ENCODE measurements at regions not wholly inside any gene's neighbourhood (a gene's known extent, or its start where the extent isn't known, plus 50 kb on each side); places are given as distances from the start of the nearest gene placed in this dataset.
A peak's percentile ranks its signal among the peaks of the same experiment; 100 is the strongest.
"Not testable (repeated sequence)": the region's sequence is repeated elsewhere in the genome, so short reads cannot be mapped to it uniquely, and the experiment has no call there.

DNA sequence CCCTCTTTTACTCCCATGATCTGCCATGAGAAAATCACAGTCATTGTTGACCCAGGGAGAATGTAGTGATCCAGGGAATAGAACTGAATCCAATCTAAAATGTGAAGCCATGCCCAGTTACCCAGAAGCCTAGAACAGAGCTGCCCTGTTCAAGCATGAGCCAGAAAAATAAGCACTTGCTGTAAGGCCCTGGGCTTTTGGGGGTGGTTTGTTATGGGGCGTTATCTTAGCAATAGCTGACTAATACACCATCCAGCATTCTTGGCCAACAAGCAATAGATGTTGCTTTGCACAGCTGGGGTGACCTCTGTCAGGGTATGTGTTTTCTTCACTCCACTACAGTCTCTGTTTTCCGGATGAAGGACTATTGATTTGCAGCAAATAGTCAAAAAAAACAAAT lies 120.4 kb downstream of the ZFP64 start:
- H3K27ac Mint-ChIP-seq = no peak overlapping the region
- no peaks in the 10 kb centered on the region for H3K36me3 Mint-ChIP-seq
- H3K9me3 Mint-ChIP-seq = no peaks in the 10 kb centered on the region

DNA sequence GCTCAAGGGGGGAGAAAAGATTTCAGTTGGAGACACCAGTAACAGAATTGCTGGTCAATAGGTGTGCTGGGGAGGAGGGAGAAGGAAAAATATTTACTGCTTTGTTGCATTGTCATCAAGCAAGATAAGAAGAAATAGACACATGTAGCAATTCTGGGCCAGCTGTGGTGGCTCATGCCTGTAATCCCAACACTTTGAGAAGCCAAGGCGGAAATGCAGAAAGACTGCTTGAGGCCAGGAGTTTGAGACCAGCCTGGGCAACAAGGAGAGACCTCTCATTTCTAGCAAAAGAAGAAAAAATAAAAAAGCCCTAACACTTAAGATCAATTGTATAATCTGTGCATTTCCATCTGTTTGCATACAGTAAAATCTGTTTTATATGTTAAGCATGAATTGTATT lies 126.6 kb downstream of the ZFP64 start:
- H3K4me1 Mint-ChIP-seq (ENCODE audit: low read depth in 2 of 2) = peaks cover 0 to 10% of the 10 kb centered on the region in 2 donors
- H3K27me3 Mint-ChIP-seq = no peaks in the 10 kb centered on the region
- peak overlapping the region in 1 of 2 donors; percentile 75 for H3K27ac Mint-ChIP-seq
- no peaks in the 10 kb centered on the region for H3K9me3 Mint-ChIP-seq
- no peaks in the 10 kb centered on the region for H3K36me3 Mint-ChIP-seq
- DNase-seq (ENCODE audit: low spot score) (no peak), ATAC-seq (no peak)
- H3K4me3 Mint-ChIP-seq = no peak overlapping the region

More for the DNA sequence above, 120.4 kb downstream of the ZFP64 start:
- H3K4me3 Mint-ChIP-seq = no peak overlapping the region
- no peaks in the 10 kb centered on the region for H3K4me1 Mint-ChIP-seq (ENCODE audit: low read depth in 2 of 2)
- DNase-seq (ENCODE audit: low spot score) = no peak
- no peaks in the 10 kb centered on the region for H3K27me3 Mint-ChIP-seq
- no peak for ATAC-seq

DNA sequence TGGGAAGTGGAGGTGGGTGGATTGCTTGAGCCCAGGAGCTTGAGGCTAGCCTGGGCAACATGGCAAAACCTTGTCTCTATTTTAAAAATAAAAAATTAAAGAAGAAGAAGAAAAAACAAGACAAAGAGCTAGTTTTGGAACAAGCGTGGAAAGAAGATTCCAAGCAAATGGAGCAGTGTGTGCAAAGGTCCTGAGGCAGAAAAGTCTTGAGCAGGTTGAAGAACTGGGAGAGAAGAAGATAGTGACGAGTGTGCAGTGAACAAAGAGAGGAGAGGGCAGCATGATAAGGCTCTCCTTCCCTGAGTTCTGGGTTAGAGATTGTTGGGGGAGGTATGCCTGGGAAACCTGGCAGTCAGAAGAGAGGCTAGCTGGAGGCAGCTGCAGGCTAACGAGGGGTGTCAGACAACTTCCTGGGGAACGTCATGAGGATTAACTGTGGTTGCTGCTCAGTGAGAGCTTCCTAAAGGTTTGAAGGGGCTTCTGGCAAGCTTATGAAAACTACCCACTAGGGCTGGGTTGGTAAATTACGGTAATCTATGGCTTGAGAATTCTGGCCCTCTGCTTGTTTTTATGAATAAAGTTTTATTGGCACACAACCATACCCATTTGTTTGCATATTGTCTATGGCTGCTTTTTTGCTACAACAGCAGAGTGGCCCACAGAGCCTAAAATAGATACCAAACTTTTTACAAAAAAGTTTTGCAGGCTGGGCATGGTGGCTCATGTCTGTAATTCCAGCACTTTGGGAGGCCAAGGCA lies 128.9 kb downstream of the ZFP64 start:
- H3K27ac Mint-ChIP-seq = peak overlapping the region in 1 of 2 donors; percentile 41
- H3K4me3 Mint-ChIP-seq = no peak overlapping the region
- ATAC-seq (no peak), DNase-seq (ENCODE audit: low spot score) (no peak)
- H3K36me3 Mint-ChIP-seq = no peaks in the 10 kb centered on the region
- peaks cover 0 to 12% of the 10 kb centered on the region in 2 donors for H3K4me1 Mint-ChIP-seq (ENCODE audit: low read depth in 2 of 2)
- H3K9me3 Mint-ChIP-seq = no peaks in the 10 kb centered on the region
- no peaks in the 10 kb centered on the region for H3K27me3 Mint-ChIP-seq

DNA sequence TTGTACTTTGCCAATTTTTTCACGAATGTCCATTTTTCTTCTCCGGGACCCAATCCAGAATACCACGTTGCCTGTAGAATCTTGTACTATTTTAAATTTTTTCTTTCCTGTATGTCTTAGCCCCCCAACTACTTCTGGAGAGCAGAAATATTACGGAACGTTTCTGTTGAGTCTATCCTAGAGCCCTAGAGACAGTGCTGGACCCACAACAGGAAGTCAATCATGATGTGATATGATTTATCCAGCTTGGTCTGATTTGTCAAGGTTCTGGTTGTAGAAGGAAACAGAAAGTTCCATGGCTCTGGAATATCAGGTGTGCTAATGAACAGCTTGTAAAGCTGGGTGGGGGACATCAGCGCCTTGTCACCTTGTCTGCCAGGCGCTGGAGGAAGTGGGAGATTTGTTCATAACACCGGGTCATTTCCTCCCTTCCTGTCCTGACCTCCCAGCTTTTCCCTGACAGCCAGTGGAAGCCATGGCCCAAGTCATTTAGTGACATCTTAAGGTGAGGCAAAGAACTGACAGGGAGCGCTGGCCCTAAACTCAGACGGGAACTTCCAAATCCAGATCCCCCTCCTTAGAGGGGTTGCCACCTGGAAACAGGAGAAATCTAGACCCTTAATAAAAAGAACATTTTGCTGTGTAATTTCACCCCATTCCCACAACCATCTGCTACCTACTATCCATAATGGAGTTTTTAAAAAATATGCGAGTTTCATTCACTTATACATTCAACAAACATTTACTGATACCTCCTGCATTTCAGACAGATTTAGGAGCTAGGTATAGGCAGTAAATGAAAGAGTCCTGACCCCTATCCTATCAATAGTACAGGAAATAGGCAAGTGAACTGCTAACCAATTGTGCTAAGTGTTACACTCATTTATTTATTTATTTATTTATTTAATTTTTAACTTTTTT lies 130.5 kb downstream of the ZFP64 start:
- H3K27ac Mint-ChIP-seq = peak overlapping the region in 1 of 2 donors; percentile 63

DNA sequence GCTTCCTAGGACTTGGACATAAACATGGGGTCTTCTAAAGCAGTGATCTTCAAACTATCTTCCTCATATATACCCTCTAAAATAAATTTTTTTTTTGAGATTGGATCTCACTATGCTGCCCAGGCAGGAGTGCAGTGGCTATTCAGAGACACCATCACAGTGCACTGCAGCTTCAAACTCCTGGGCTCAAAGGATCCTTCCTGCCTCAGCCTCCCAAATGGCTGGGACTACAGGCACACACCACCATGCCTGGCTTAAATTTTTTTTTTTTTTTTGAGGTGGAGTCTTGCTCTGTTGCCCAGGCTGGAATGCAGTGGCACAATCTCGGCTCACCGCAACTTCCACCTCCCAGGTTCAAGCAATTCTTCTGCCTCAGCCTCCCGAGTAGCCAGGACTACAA lies 134.4 kb downstream of the ZFP64 start:
- not testable (repeated sequence) for H3K27me3 Mint-ChIP-seq; H3K27ac Mint-ChIP-seq; H3K4me3 Mint-ChIP-seq; H3K9me3 Mint-ChIP-seq; ATAC-seq; DNase-seq (ENCODE audit: low spot score)
- Mint-ChIP-seq H3K36me3 (peaks cover 16% of the 10 kb centered on the region), H3K4me1 (ENCODE audit: low read depth in 2 of 2) (peaks cover 8 to 26% of the 10 kb centered on the region in 2 donors)

More for the DNA sequence above, 130.5 kb downstream of the ZFP64 start:
- Mint-ChIP-seq H3K4me1 (ENCODE audit: low read depth in 2 of 2) (peaks cover 0 to 16% of the 10 kb centered on the region in 2 donors), H3K27me3 (no peaks in the 10 kb centered on the region), H3K4me3 (no peak overlapping the region), H3K36me3 (peaks cover 9% of the 10 kb centered on the region), H3K9me3 (peaks cover 6% of the 10 kb centered on the region)
- no peak for DNase-seq (ENCODE audit: low spot score)
- no peak for ATAC-seq

DNA sequence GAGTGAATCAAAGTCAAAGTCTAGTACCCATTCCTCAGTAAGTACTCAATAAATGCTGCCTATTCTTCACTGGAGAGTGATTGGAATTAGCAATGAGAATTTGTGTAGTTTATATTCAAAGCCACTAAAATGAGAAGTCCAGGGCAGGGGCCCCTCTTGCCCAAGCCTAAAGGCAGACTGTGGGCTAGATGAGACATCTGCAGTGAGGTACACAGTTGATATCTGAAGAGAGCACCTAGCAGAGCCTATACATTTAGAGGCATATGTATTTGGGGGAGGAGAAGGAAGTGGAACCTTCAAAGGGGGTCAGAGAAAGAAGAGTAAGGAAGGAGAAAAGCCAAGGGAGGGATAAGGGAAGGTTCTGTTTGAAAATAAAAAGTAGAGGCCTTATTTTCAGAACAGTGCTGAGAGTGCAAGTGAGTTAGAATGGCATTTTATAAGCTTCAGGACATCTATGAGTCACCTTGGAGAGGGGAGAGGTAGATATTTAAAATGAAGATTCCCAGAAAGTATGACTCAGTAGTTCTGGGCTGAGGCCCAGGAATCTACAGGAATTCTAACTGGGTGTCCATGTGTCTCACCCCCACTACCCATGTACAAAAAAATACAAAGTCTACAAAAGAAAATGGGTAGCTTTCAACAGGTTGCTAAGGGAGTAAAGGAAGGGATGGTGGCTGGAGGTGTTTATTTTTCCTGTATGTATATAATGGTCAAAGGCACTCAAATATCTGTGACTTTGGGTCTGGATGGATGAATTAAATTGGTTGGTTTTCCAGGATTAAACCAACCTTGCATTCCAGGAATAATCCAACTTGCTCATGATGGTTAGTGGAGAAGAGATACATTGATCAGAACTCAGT lies 135.1 kb downstream of the ZFP64 start:
- Mint-ChIP-seq H3K4me1 (ENCODE audit: low read depth in 2 of 2) (peaks cover 8 to 26% of the 10 kb centered on the region in 2 donors), H3K36me3 (peaks cover 16% of the 10 kb centered on the region), H3K27me3 (no peaks in the 10 kb centered on the region), H3K9me3 (peaks cover 9% of the 10 kb centered on the region), H3K4me3 (no peak overlapping the region), H3K27ac (no peak overlapping the region)
- no peak for ATAC-seq
- no peak for DNase-seq (ENCODE audit: low spot score)

DNA sequence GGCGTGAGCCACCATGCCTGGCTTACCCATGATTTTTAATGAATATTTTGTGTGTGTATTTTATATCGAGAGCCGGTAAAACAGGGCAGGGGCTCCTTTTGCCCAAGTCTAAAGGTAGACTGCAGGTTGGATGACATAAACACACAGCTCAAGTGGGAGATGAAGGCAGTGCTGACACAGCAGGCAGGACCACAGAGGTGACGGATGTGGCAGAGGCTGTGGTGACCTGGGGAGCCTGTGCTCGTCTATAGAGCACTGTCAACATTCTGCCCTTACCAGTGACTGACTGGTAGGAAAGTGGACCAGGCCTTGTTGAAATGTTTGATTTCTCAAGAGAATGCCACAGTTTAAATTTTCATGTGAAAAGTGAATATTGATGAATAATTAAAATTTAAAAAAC lies 137.5 kb downstream of the ZFP64 start:
- peak; percentile 97 to 98 for ATAC-seq
- Mint-ChIP-seq H3K36me3 (peaks cover 16% of the 10 kb centered on the region), H3K27me3 (no peaks in the 10 kb centered on the region), H3K4me3 (peak overlapping the region; percentile 30), H3K9me3 (peaks cover 9% of the 10 kb centered on the region), H3K27ac (peak overlapping the region; percentile 26 to 73), H3K4me1 (ENCODE audit: low read depth in 2 of 2) (peaks cover 10 to 28% of the 10 kb centered on the region in 2 donors)
- DNase-seq (ENCODE audit: low spot score) = peak; percentile 83

DNA sequence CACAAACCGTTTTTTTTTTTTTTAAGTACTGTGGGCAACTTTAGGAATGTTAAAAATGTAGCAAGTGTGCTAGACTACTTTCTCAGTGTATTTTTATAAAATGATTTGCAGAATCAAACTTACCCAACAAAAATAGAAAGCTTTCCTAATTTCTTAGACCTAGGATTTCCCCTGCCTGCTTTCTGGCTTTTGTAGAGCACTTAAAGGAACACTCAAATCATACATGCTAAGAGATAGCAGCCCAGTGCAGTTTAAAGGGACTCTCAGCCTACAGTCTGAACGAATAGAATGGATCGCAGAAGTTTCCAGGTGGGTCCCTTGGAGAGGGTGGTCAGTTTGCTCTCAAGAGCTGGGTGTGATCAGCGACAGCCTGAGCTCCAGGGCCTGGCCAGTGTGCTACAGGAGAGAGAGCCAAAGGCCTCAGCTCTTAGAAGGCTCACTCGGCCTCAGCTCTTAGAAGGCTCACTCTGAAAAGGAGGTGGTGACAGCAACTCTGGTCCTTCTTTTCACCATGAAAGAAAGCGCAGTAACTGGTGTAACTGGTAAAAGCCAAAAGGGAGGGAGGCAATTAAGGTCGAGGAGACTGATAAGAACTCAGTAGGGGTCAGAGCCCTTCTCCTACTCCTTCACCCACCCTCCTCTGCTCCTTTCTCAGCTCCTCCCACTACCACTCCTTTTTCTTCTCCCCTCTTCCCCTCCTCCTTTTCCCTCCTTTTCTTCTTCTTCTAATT lies 142.4 kb downstream of the ZFP64 start:
- no peak for ATAC-seq
- Mint-ChIP-seq H3K27me3 (no peaks in the 10 kb centered on the region), H3K36me3 (no peaks in the 10 kb centered on the region)

DNA sequence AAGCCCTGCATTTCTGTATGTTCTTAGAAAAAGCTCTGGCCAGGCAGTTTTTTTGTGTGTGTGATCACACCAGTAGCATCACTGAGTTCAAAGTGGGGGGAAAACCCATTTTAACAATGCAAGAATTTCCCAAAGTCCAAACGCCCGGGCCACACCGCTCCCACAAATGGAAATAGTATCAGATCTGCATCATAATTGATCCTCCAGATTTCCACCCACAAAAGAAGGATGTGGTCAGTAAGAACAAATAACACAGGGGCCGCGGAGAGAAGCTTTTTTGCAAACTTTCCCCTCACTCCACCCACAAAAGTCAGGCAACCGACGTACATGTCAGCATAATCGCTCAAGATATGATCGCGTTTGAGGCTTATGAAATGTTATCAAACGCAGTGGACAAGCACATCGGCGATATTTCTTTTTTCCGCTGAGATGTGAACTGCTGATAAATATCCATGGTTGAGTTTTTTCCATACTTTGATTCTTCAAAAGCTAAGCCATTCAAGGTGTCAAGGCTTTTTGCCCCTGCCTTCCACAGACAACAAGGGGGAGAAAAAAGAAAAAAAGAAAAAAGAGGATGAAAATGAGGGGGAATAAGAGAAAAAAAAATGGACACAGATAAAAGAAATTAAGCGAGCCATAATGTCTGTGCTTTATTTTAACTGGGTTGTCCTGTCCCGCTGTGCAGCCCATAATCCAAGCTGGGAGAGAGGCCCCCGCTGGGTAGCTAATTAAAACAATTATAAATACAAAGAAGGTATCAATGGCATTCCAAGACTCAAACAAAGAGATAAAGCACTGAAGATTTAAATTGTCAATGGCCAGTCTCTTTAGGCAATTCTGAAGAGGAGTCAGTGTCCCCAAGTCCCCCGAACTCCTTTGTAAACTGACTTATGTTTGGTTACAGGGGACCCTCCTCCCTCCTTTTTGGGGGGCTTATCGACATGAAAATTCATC lies 143.5 kb downstream of the ZFP64 start:
- peak overlapping the region; percentile 74 for H3K4me3 Mint-ChIP-seq
- H3K27me3 Mint-ChIP-seq = no peaks in the 10 kb centered on the region
- peak overlapping the region; percentile 52 to 90 for H3K27ac Mint-ChIP-seq
- H3K4me1 Mint-ChIP-seq (ENCODE audit: low read depth in 2 of 2) = peaks cover 26 to 36% of the 10 kb centered on the region in 2 donors
- H3K9me3 Mint-ChIP-seq = no peaks in the 10 kb centered on the region
- no peaks in the 10 kb centered on the region for H3K36me3 Mint-ChIP-seq
- ATAC-seq = peak; percentile 91
- peak; percentile 83 for DNase-seq (ENCODE audit: low spot score)

More for the DNA sequence above, 142.4 kb downstream of the ZFP64 start:
- DNase-seq (ENCODE audit: low spot score) = no peak
- peak overlapping the region; percentile 52 to 90 for H3K27ac Mint-ChIP-seq
- H3K9me3 Mint-ChIP-seq = no peaks in the 10 kb centered on the region
- peak overlapping the region; percentile 74 for H3K4me3 Mint-ChIP-seq
- peaks cover 33 to 43% of the 10 kb centered on the region in 2 donors for H3K4me1 Mint-ChIP-seq (ENCODE audit: low read depth in 2 of 2)

DNA sequence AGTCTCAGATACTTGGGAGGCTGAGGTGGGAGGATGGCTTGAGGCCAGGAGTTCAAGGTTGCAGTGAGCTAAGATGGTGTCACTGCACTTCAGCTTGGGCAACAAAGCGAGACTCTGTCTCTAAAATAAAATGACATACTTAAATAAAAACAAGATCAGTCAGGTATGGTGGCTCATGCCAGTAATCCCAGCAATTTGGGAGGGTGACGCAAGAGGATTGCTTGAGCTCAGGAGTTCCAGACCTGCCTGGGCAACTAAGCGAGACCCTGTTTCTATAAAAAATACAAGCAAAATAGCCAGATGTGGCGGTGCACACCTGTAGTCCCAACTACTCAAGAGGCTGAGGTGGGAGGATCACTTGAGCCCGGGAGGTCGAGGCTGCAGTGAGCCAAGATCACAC lies 149.6 kb downstream of the ZFP64 start:
- Mint-ChIP-seq H3K27ac (no peak overlapping the region), H3K4me1 (ENCODE audit: low read depth in 2 of 2) (peaks cover 6 to 19% of the 10 kb centered on the region in 2 donors), H3K27me3 (no peaks in the 10 kb centered on the region), H3K9me3 (no peaks in the 10 kb centered on the region), H3K4me3 (no peak overlapping the region), H3K36me3 (no peaks in the 10 kb centered on the region)
- ATAC-seq = no peak
- no peak for DNase-seq (ENCODE audit: low spot score)

DNA sequence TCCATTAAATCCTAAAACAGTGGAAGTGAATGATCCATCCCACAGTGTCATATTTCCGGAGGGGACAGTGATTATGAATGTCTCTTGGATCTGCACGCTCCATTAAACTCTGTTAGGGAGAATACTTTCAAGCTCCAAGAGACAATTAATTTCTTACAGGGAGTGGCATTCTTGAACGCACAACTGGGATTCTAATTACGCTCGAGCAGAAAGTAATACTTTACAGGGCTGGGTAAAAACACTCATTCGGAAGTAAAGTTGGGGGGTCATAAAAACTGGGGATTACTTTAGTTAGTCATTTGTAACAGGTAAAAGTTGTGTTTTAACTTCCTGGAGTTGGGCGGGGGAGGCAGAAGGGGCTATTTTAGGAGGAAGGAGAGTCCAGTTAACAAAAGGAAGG lies 151.8 kb downstream of the ZFP64 start:
- H3K36me3 Mint-ChIP-seq = no peaks in the 10 kb centered on the region
- peak overlapping the region in 1 of 2 donors; percentile 73 for H3K27ac Mint-ChIP-seq
- no peak overlapping the region for H3K4me3 Mint-ChIP-seq

DNA sequence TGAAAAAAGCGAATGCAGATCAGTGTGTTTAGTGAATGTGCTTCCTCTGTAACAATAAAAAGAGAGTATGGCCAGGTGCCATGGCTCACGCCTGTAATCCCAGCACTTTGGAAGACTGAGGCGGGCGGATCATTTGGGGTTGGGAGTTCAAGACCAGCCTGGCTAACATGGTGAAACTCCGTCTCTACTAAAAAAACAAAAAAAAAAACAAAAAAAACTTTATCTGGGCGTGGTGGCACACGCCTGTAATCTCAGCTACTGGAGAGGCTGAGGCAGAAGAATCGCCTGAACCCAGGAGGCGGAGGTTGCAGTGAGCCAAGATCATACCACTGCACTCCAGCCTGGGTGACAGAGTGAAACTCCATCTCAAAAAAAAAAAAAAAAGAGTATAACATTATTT lies 152.9 kb downstream of the ZFP64 start:
- H3K36me3 Mint-ChIP-seq; H3K27ac Mint-ChIP-seq; H3K9me3 Mint-ChIP-seq; H3K27me3 Mint-ChIP-seq; DNase-seq (ENCODE audit: low spot score); ATAC-seq; H3K4me3 Mint-ChIP-seq: not testable (repeated sequence)
- H3K4me1 Mint-ChIP-seq (ENCODE audit: low read depth in 2 of 2) = peaks cover 0 to 25% of the 10 kb centered on the region in 2 donors

More for the DNA sequence above, 151.8 kb downstream of the ZFP64 start:
- peaks cover 0 to 19% of the 10 kb centered on the region in 2 donors for H3K4me1 Mint-ChIP-seq (ENCODE audit: low read depth in 2 of 2)
- no peaks in the 10 kb centered on the region for H3K9me3 Mint-ChIP-seq
- DNase-seq (ENCODE audit: low spot score) (no peak), ATAC-seq (no peak)
- H3K27me3 Mint-ChIP-seq = no peaks in the 10 kb centered on the region
